ENCODE measurements at regions not wholly inside any gene's neighbourhood (a gene's known extent, or its start where the extent isn't known, plus 50 kb on each side); places are given as distances from the start of the nearest gene placed in this dataset.

GRCh38 chr11:15690320-15690719 is 575.6 kb downstream of the INSC start:
- Histone ChIP-seq H3K27me3 (peaks cover 0 to 8% (median 0%) of the 10 kb centered on the region in 4 donors), H3K36me3 (no peaks in the 10 kb centered on the region), H3K4me3 (no peak overlapping the region), H3K4me1 (no peaks in the 10 kb centered on the region), H3K9me3 (no peaks in the 10 kb centered on the region), H3K27ac (no peak overlapping the region)
- 62 to 74% methylated on average over 3 of the region's 3 CpGs for WGBS, 2 donors
- TF ChIP-seq POLR2A (IDR thresholded peaks at IDR 0.05), result no peak
- no peak for TF ChIP-seq CTCF (IDR thresholded peaks at IDR 0.05)
- intact Hi-C loops (cut with DNase I), result no loop called here
- no peak for DNase-seq

GRCh38 chr11:15692739-15693138 is 578.0 kb downstream of the INSC start:
- no peaks in the 10 kb centered on the region for H3K36me3 ChIP-seq
- DNase-seq, result no peak
- H3K9me3 ChIP-seq, result no peaks in the 10 kb centered on the region
- H3K4me1 ChIP-seq, result no peaks in the 10 kb centered on the region
- WGBS, 2 donors, result 80 to 94% methylated on average over 1 to 2 of the region's 3 CpGs
- peaks cover 0 to 8% (median 0%) of the 10 kb centered on the region in 4 donors for H3K27me3 ChIP-seq
- no peak overlapping the region for H3K4me3 ChIP-seq
- H3K27ac ChIP-seq, result no peak overlapping the region
- intact Hi-C loops (cut with DNase I), result no loop called here
- TF ChIP-seq POLR2A (IDR thresholded peaks at IDR 0.05) (no peak), CTCF (IDR thresholded peaks at IDR 0.05) (no peak)

- no peak overlapping the region for H3K4me3 ChIP-seq
- H3K27me3 ChIP-seq, result peaks cover 0 to 8% (median 0%) of the 10 kb centered on the region in 4 donors
- no peaks in the 10 kb centered on the region for H3K36me3 ChIP-seq
- TF ChIP-seq CTCF (IDR thresholded peaks at IDR 0.05), result no peak
- TF ChIP-seq POLR2A (IDR thresholded peaks at IDR 0.05), result no peak
- no peak overlapping the region for H3K27ac ChIP-seq
- DNase-seq, result no peak
- no peaks in the 10 kb centered on the region for H3K4me1 ChIP-seq
- no peaks in the 10 kb centered on the region for H3K9me3 ChIP-seq
- WGBS, 2 donors, result 69 to 71% methylated on average over 3 of the region's 3 CpGs
- intact Hi-C loops (cut with DNase I), result no loop called here
Observed at GRCh38 chr11:15695096-15695721, 580.5 kb downstream of the INSC start.

- Histone ChIP-seq H3K27me3 (peaks cover 0 to 8% (median 0%) of the 10 kb centered on the region in 4 donors), H3K27ac (no peak overlapping the region), H3K4me1 (no peaks in the 10 kb centered on the region), H3K9me3 (no peaks in the 10 kb centered on the region), H3K36me3 (no peaks in the 10 kb centered on the region), H3K4me3 (no peak overlapping the region)
- DNase-seq, result no peak
- WGBS, 2 donors, result 81% methylated on average over 3 of the region's 3 CpGs
- no peak for TF ChIP-seq POLR2A (IDR thresholded peaks at IDR 0.05)
- TF ChIP-seq CTCF (IDR thresholded peaks at IDR 0.05), result no peak
- intact Hi-C loops (cut with DNase I), result no loop called here
Observed at GRCh38 chr11:15696069-15696468, 581.3 kb downstream of the INSC start.

- Histone ChIP-seq H3K27me3 (peaks cover 0 to 10% (median 0%) of the 10 kb centered on the region in 4 donors), H3K9me3 (no peaks in the 10 kb centered on the region), H3K4me3 (no peak overlapping the region), H3K4me1 (no peaks in the 10 kb centered on the region), H3K36me3 (no peaks in the 10 kb centered on the region), H3K27ac (no peak overlapping the region)
- DNase-seq, result no peak
- TF ChIP-seq CTCF (IDR thresholded peaks at IDR 0.05), result no peak
- TF ChIP-seq POLR2A (IDR thresholded peaks at IDR 0.05), result no peak
- intact Hi-C loops (cut with DNase I), result no loop called here
- 81 to 93% methylated on average over 2 to 5 of the region's 6 CpGs for WGBS, 2 donors
Observed at GRCh38 chr11:15697437-15698236, 582.9 kb downstream of the INSC start.
